ENCODE measurements at regions not wholly inside any gene's neighbourhood (a gene's known extent, or its start where the extent isn't known, plus 50 kb on each side); places are given as distances from the start of the nearest gene placed in this dataset.

DNA sequence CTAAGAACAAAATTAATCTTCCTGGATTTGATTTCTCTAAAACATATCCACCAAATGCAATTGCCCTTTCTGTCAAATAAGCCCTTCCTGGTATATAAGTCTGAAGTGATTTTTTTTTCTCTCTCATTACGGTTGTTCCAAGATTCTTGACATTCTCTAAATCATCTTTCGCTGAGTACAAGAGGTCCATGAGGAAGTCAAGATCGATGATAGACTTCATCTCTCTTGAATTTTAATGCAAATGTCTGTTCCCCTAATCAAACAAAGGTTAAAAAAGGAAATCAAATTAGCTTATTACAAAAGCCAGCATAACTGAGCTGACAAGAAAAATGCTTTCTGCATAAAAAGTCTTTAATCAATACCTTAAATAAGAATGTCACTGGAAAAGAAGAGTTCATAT, 77.4 kb upstream of the ITGB1 start:
- TF ChIP-seq, protein P1, sequence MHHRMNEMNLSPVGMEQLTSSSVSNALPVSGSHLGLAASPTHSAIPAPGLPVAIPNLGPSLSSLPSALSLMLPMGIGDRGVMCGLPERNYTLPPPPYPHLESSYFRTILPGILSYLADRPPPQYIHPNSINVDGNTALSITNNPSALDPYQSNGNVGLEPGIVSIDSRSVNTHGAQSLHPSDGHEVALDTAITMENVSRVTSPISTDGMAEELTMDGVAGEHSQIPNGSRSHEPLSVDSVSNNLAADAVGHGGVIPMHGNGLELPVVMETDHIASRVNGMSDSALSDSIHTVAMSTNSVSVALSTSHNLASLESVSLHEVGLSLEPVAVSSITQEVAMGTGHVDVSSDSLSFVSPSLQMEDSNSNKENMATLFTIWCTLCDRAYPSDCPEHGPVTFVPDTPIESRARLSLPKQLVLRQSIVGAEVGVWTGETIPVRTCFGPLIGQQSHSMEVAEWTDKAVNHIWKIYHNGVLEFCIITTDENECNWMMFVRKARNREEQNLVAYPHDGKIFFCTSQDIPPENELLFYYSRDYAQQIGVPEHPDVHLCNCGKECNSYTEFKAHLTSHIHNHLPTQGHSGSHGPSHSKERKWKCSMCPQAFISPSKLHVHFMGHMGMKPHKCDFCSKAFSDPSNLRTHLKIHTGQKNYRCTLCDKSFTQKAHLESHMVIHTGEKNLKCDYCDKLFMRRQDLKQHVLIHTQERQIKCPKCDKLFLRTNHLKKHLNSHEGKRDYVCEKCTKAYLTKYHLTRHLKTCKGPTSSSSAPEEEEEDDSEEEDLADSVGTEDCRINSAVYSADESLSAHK (tag by site-specific recombination; IDR thresholded peaks at IDR 0.05) = no peak
- no peak for TF ChIP-seq ZNF549 (tag by site-specific recombination; IDR thresholded peaks at IDR 0.05)
- no peak for TF ChIP-seq ZNF114 (tag by site-specific recombination; IDR thresholded peaks at IDR 0.05)
- no peak for TF ChIP-seq ZFP41 (tag by site-specific recombination; IDR thresholded peaks at IDR 0.05; ENCODE audit: borderline replicate concordance)
- no peak for TF ChIP-seq ZNF146 (tag by site-specific recombination; IDR thresholded peaks at IDR 0.05)
- TF ChIP-seq, protein P2, sequence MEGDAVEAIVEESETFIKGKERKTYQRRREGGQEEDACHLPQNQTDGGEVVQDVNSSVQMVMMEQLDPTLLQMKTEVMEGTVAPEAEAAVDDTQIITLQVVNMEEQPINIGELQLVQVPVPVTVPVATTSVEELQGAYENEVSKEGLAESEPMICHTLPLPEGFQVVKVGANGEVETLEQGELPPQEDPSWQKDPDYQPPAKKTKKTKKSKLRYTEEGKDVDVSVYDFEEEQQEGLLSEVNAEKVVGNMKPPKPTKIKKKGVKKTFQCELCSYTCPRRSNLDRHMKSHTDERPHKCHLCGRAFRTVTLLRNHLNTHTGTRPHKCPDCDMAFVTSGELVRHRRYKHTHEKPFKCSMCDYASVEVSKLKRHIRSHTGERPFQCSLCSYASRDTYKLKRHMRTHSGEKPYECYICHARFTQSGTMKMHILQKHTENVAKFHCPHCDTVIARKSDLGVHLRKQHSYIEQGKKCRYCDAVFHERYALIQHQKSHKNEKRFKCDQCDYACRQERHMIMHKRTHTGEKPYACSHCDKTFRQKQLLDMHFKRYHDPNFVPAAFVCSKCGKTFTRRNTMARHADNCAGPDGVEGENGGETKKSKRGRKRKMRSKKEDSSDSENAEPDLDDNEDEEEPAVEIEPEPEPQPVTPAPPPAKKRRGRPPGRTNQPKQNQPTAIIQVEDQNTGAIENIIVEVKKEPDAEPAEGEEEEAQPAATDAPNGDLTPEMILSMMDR (tag by site-specific recombination; IDR thresholded peaks at IDR 0.05) = no peak
- TF ChIP-seq, protein P3, sequence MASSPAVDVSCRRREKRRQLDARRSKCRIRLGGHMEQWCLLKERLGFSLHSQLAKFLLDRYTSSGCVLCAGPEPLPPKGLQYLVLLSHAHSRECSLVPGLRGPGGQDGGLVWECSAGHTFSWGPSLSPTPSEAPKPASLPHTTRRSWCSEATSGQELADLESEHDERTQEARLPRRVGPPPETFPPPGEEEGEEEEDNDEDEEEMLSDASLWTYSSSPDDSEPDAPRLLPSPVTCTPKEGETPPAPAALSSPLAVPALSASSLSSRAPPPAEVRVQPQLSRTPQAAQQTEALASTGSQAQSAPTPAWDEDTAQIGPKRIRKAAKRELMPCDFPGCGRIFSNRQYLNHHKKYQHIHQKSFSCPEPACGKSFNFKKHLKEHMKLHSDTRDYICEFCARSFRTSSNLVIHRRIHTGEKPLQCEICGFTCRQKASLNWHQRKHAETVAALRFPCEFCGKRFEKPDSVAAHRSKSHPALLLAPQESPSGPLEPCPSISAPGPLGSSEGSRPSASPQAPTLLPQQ (tag by site-specific recombination; IDR thresholded peaks at IDR 0.05) = no peak
- TF ChIP-seq, protein P4, sequence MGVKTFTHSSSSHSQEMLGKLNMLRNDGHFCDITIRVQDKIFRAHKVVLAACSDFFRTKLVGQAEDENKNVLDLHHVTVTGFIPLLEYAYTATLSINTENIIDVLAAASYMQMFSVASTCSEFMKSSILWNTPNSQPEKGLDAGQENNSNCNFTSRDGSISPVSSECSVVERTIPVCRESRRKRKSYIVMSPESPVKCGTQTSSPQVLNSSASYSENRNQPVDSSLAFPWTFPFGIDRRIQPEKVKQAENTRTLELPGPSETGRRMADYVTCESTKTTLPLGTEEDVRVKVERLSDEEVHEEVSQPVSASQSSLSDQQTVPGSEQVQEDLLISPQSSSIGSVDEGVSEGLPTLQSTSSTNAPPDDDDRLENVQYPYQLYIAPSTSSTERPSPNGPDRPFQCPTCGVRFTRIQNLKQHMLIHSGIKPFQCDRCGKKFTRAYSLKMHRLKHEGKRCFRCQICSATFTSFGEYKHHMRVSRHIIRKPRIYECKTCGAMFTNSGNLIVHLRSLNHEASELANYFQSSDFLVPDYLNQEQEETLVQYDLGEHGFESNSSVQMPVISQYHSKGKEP (tag by site-specific recombination; IDR thresholded peaks at IDR 0.05) = no peak

All from HEK293 (cell line).